HG03064 (cell line): ENCODE measurements at regions not wholly inside any gene's neighbourhood (a gene's known extent, or its start where the extent isn't known, plus 50 kb on each side); places are given as distances from the start of the nearest gene placed in this dataset.
"Not testable (repeated sequence)": the region's sequence is repeated elsewhere in the genome, so short reads cannot be mapped to it uniquely, and the experiment has no call there.

ENCODE experiments used
- ATAC-seq: cut with Tn5 transposase; IDR thresholded peaks from one replicate; pipeline ENCODE4 v1.9.1; 2021; ENCODE audit warnings: low read depth; ENCODE audit not compliant: unreplicated experiment

DNA sequence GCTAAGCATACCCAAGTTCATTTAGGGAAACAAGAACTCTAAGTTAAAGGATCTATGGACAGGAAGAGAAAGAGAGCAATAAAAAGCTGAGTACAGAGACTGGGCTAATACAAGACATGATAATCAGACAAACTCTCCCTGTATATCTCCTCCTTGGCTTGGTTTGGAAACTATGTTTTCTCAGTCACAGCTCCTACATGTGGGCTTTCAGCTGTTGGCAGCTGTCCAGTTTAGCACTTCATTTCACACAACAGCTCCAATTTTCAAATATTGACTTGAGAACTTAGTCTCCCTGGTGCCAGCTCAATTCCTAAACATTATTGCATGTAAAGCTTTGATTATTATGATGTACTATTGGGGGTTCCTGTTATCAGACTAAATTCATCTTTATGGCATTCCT lies 222.8 kb upstream of the OBI1 start:
- no peak for ATAC-seq

DNA sequence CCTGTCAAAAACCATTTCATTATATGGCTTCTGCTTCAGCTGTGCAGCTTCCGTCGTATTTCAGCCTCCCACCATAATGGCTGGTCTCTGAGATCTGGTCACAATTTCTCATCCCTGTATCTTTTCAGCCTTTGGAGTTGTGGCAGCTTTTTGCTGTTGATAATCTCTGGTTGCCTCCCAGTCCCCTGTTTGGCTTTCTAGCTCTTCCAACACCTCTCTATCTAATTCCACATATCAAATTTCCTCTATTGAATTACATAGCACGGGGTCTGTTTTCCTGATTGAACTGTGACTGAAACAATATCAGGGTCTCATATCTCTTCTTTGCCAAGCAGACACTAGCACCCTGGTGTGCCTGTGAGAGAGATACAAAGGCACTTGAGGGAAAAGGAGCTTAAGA lies 222.1 kb upstream of the OBI1 start:
- no peak for ATAC-seq

DNA sequence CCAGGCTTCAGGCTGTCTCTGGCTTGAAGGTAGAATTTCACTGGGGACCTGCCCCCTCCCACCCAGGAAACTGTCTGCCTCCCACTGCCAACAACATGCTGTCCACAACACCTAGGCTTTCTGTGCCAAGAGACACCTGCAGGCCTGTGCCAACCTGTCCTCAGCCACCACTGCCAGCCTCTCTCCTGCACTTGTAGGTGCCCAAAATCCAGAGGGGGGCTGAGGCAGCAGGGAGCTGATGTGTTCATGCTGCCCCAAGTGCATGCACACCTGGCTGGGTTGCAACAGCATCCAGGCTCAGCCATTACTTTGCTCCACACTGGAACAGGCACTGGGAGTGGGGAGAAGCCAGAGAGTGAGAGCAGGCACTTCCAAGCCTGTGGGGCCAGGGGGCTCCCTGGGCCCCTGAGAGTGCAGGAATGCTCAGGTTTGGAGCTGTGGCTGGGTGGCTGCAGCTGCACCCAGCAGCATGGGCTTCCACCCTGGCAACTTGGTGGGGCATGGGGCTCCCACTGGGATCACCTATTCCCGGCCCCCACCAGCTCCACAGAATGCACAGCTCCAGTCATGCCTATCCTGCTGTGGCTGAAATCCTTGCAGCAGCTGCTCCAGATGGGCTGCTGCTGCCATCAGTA lies 218.1 kb upstream of the OBI1 start:
- ATAC-seq, result no peak

DNA sequence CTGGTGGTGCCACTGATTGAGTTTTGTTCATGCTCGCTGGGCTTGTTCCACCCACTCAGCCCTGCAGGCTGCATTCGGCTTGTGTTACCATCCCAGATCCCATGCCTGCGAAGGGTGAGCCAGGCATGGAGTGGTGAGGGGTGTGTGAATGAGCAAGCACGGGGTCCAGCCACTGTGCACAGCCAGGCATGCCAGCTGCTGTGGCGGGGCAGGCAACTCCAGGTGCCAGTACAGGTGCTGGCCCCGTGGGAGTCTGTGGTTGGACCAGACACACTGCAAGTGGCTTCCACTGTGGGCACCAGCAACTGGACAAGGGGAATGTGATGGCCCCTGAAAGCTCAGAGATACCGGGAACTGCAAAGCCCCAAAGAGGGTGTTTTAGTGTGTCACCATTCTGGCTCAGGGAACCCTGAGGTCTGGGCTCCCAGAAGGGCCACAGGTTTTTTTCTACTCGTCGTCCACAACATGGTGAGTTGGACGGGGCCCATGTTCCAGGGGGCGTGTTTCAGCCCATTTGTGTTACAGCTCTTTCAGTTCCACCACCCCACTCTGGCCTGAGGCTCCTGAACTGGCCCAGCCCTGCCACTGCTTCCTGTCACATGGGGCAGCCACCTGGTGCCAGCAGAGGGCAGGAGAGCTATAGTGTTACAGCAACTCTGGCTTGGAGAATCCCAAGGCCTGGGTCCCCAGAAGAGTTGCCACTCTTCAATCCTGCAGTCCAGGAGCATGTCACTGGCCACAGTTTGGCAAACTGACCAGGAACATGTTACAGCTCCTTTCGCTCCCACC lies 217.0 kb upstream of the OBI1 start:
- ATAC-seq, result no peak

DNA sequence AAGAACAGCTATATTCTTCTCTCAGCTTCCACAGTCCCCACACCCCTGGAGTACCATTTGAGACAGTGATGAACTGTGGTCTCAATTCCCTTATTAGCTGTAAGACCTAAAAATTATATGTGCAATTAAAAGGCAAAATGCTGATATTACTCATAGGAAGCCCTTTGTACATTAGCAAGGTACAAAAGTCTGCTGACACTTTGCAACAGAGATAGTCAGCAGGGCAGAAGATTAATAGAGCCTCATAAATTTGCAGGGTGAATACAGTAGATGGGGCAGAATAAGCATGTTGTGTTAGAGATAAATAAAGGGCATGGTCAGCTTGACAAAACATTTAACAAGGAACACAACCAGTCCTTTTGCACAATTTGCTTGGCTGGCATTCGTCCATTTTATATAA lies 210.0 kb upstream of the OBI1 start:
- ATAC-seq, result no peak

DNA sequence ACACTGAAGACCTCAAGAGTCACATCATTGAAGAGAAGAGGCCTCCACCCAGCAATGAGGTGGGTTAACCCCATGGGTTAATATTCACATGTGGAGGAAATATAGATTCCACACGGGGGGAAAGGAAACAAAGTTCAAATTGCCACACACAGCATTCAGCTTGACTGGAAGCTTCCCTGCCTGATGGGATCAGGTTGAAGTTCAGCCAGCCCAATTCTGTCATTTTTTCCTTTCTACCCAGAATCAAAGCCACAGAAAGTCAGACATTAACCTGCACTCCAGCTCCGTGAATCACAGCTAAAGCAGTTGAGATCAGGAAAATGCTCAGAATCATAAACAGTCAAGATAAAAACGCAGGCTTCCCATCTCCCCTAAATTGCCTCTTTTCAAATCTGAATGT lies 208.7 kb upstream of the OBI1 start:
- no peak for ATAC-seq

DNA sequence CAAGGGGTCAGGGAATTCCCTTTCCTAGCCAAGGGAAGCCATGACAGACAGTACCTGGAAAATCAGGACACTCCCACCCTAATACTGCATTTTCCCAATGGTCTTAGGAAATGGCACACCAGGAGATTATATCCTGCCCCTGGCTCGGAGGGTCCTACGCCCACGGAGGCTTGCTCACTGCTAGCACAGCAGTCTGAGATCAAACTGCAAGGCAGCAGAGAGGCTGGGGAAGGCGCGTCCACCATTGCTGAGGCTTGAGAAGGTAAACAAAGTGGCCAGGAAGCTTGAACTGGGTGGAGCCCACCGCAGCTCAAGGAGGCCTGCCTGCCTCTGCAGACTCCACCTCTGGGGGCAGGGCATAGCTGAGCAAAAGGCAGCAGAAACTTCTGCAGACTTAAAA lies 207.1 kb upstream of the OBI1 start:
- not testable (repeated sequence) for ATAC-seq

DNA sequence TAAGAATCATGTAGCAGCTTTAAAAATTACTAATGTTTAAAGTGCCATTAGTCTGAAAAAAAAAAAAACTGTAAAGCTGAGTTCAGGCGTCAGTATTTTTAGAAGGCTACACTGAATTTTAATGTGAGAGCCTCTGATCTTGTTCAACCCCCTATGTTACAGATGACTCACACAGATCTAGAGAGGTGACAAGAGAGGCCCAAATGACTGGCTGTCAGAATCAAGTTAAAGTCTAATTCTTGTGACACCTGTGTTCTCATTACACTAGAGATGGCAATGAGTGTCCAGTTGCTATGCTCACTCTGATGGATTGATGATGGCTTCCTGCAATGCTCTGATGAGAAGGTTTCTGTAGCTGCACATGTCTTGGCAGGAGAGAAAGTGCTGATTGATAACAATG lies 203.5 kb upstream of the OBI1 start:
- no peak for ATAC-seq

DNA sequence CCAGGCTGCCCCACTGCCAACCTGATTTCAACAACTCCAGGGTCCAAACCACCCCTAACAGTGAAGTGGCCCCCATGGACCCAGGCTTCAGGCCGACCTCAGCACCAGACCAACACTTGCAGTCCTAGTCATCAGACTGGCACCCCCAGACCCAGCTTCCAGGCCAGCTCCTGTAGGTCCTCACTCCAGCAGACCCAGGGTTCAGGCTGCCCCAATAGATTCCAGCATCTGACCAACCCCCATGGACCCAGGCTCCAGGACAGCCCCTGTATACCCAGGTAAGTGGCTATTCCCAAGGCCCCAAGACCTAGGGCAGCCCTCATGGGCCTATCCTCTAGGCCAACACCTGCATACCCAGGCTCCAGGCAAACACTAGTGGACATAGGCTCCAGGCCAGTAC lies 193.8 kb upstream of the OBI1 start:
- ATAC-seq, result no peak

DNA sequence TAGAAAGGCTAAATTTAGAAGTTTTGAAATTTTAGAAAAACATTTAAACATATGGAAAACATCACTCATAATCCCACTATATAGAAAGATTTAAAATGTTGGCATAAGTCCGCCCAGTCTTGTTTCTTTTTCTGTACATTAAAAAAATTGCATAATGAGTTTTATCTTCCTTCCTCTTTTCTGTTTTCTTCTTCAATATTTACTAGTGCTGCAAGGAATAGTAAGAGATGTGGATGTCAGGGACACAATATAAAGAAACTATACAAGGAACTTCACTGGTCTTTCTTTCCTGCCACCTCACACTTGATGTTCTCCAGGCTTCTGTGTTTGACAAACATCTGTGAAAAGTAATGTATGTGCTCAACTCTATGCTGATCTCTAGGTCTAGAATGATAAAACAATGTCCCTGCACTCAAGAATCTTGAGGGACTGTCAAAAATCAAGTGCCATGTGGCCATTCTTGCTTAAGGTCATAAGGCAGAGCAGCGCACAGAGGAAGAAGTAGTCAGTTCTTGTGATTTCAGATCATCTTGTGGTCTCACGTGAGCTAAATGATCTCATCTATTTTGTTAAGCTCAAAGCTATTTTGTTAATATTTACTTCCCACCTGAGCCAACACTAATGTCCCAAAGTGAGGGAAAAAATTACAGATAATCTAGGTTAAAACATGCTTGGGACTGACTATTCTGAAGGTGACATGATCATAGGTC lies 186.9 kb upstream of the OBI1 start:
- ATAC-seq, result no peak

DNA sequence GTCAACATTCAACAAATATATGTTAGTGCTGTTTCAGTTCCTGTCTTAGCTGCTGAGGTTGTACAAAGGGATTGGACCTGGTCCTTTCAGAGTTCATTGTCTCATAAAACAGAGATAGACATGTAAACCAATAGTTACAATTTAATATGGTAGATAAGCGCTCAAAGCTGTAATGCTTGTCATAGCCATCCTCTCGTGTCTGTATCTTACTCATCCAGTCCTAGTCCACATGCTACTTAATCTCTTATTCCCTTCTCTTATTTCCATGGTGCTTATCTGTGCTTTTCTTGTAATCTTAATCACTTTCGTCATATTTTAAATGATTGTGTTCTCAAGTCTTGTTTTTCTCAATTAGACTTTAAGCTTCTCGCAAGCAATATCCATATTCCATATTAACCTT lies 185.2 kb upstream of the OBI1 start:
- no peak for ATAC-seq

DNA sequence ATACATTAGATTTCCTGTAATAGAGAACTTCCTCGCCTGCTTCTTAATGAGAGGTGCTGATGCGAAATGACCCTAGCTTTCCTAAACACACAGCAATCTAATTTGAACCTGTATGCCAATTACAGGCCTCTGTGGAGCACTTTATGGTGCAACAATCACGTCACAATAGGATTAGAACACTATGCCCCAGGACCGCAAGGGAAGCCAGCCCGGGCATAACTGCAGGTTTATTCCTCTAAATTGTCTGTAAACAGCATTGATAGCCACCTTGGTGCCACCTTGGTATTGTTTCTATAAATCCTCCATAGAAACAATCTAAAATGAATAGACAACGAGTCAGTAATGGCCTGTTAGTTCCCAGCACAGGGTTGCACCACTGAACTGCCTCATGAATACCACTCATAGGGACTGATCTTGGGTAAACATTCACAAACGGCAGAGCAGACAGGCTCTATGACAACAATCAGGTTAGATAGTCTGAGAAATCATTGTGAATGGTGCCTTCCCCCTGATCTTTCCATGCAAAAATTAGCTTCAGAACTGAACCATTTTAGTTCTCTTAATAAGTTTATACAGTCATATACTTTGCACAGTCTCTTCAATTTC lies 182.5 kb upstream of the OBI1 start:
- ATAC-seq, result no peak

DNA sequence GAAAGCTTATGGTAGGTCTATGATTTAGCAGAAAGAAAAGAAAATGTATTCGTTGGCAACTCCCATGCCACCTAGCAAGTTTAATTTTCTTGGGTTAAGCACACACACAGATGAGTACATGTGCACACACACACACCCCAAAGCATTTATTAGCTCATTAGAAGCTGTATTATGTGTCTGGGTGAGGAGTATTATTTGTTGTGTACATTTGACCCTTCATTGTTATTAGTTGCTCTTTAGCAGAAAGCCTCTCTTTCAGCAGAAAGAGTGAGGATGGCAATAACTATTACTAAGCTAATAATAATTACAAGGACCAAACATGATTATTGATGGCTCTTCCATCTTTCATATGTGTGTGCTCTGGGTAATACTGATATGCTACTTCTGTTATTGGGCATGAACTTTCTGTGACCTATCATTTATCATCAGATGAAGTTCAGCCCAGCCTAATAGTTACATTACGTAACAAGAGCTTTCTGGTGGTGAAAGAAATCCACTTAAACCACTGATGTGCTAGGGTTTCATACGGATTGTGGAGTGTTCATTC lies 177.4 kb upstream of the OBI1 start:
- no peak for ATAC-seq

DNA sequence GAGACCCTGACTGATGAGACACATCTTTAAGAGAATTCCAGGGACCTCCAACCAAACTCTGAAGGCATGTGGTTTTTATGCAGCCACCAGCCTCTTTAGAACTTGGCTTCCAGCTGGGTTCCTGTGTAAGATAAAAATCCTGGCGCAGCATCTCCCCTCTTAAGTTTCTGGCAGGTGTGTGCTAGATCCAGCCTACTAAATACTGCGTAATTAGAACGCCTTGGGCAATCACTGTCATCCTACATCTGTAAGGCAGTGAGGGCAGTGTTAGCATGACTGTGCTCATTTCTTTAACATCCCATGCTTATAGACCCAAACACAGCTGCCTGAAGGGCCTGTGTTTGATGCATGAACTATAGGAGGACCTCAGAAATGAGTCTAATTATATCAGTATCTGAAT lies 173.5 kb upstream of the OBI1 start:
- ATAC-seq, result no peak

DNA sequence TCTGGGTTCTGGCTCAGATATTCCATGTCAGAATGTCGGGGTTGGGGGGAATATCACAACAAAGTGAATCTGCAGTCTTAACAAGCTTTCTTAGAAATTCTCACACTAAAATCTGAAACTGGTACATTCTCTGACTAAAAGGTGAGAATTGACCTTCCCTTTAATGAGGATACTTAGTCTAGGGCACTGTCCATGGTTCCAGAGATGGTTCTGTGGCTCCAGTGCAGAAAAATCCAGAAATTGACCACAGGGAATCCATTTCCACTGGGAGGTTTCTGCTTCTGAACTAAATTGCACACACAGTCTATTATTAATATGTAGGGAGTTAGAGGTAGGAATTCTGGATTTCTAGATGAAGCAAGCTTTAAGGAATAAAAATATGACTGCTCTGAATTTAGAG lies 171.6 kb upstream of the OBI1 start:
- ATAC-seq, result no peak

DNA sequence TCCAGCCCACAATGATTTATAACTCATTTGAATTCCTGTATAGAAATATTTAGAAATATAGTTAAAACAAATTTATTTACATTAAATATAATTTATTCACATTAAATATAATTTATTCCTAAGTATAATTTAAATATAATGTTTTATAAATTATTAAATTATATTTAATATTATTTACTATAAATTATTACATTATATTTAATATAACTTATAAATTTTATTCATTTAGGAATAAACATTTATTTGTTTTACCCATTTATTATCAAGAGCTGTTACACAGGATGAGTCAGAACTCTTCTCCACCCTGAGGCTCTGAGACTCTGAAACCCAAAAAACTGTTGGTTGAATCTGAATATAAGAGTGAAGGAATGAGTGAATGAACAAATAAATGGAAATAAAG lies 170.9 kb upstream of the OBI1 start:
- ATAC-seq, result no peak

DNA sequence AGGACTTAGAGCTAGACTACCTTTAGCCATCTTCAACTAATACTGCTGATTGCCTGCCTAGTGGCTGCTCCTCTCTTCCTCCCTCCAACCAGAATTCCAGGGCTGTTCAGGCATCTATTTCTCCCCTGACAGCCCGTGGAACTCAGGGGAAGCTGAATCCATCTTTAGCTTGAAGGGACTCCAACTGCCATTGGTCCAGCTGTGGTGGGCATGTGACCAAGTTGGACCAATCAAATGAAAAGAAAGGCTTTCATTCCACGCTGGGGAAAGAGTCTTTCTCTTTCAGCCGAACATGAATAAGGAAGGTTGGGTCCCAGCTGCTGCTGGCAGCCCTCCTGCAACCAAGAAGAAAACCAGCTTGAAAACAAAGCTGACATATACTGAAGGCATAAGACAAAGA lies 168.5 kb upstream of the OBI1 start:
- ATAC-seq, result no peak

DNA sequence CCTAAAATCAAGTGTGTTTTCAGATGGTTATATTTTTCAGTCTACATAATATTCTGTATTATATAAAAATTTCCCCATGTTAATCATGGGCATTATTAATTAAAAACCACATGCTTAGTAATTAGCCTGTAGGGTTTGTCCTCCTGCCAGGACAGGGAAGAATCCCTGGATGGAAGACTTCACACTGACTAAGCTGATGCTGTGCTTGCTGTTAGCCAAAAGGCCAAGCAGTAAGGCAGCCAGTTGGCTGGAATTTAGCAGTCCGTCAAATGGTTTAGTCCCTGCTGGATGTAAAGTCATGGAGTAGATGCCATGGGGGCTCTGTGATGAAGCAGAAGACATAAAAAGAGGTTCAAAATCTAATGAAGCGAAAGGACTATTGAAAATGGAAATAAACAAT lies 168.0 kb upstream of the OBI1 start:
- no peak for ATAC-seq

DNA sequence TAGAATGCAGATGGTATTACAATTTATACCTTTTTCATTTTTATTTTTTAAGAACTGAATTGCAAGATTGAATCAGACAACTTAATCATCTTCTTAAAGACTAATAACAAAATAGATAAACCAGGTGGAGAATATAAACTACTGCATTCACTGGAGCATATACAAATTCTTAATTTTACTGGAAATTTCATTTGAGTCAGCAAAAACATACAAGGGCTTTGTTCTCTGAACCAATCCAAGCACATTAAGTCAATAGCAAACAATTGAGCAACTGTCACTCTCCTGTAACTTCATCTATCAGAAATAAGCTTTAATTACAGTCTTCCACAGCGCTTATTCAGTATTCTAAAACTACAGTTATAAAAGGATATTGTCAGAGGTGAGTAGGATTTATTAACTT lies 167.4 kb upstream of the OBI1 start:
- no peak for ATAC-seq

DNA sequence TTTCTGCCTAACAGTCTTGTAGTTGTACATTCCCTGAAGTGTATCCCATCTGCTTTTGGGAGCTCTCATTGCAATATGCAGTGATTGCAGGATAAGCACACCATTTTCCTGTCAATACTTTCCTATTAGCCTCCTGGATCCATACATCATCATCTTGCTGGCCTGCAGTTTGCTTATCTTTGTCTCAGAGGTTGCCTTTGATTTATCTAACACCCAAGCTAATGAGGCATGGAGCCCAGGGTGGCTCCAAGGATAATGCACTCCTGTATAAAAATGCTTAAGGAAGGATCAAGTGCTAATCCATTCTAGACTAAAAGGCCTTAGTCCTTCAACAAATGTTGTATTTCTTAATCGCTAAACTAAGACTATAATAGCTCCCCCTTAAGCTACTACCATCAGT lies 161.6 kb upstream of the OBI1 start:
- ATAC-seq, result no peak

DNA sequence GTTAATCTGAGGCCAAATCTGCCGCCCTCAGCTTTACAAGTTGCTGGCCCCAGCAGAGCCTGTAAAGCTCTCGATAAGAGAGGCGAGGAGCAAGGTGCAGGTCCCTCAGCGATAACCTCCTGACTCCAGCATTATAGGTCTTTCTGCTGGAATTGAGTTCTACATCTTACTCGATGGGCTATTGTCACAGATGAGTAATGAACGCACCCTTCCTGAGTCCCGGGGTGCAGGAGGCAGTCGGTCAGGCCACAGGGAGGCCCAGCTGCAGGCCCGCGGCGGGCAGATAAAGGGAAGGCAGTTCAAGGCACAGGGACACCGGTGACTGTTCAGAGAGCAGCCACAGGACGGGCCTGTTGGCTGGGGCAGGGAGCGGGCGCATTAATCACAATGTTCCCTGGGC lies 157.6 kb upstream of the OBI1 start:
- no peak for ATAC-seq
